ENCODE measurements at regions not wholly inside any gene's neighbourhood (a gene's known extent, or its start where the extent isn't known, plus 50 kb on each side); places are given as distances from the start of the nearest gene placed in this dataset.
"Not testable (repeated sequence)": the region's sequence is repeated elsewhere in the genome, so short reads cannot be mapped to it uniquely, and the experiment has no call there.

GRCh38 chr9:15058236-15058635 is 148.0 kb upstream of the FREM1 start:
- ChIA-PET POLR2A (no interaction called here), CTCF (no interaction called here), RAD21 (ENCODE audit: low non-redundant PET in 1 of 2, low total read pairs in 2 of 2, uncharacterized antibody in 2 of 2, unreplicated experiment in 2 of 2) (no interaction called here)
- Histone ChIP-seq H3K4me3 (replicated peaks in 1 of 2; ENCODE audit: low read depth in 1 of 2, low read length in 2 of 2) (no peak overlapping the region), H3K4me1 (ENCODE audit: control insufficient read depth in 1 of 2, insufficient read depth in 2 of 2, low read length in 2 of 2) (no peaks in the 10 kb centered on the region), H3K27ac (ENCODE audit: low read depth, low read length) (no peak overlapping the region), H3K36me3 (ENCODE audit: control insufficient read depth in 1 of 2, insufficient read depth in 2 of 2, low read length in 2 of 2) (no peaks in the 10 kb centered on the region), H3K9me3 (ENCODE audit: control insufficient read depth in 1 of 2, insufficient read depth in 1 of 2, low read depth in 1 of 2, low read length in 2 of 2) (no peaks in the 10 kb centered on the region), H3K79me2 (ENCODE audit: insufficient read depth, low read length) (no peaks in the 10 kb centered on the region), H3K9me2 (ENCODE audit: insufficient read depth) (no peaks in the 10 kb centered on the region), H4K20me1 (ENCODE audit: insufficient read depth) (no peaks in the 10 kb centered on the region), H3K27me3 (ENCODE audit: insufficient read depth, low read length) (peaks cover 8% of the 10 kb centered on the region), H3K4me2 (ENCODE audit: low read length) (no peak overlapping the region), H3K9ac (ENCODE audit: low read length) (no peak overlapping the region), H2AFZ (ENCODE audit: low read depth, low read length, poor library complexity, severe bottlenecking) (no peak overlapping the region)
- no peak for DNase-seq (ENCODE audit: low read depth, low spot score)
- ATAC-seq: no peak
- intact Hi-C loops (cut with micrococcal nuclease): loop anchor here (5.0 kb wide), 1 partner anchor 79 kb away; no protein-coding TSS in a partner anchor
- no peak for TF ChIP-seq ZBTB33 (IDR thresholded peaks at IDR 0.05; ENCODE audit: extremely low read depth, insufficient replicate concordance, low read length)
- no peak for TF ChIP-seq YY1 (IDR thresholded peaks at IDR 0.05; ENCODE audit: extremely low read depth, insufficient replicate concordance, low read depth, low read length)
- TF ChIP-seq ZNF274 (IDR thresholded peaks at IDR 0.05; ENCODE audit: low read depth, low read length): no peak
- no peak for TF ChIP-seq ATF3 (IDR thresholded peaks at IDR 0.05)
- no peak for TF ChIP-seq CEBPB (IDR thresholded peaks at IDR 0.05; ENCODE audit: low read depth)
- TF ChIP-seq, protein P1, sequence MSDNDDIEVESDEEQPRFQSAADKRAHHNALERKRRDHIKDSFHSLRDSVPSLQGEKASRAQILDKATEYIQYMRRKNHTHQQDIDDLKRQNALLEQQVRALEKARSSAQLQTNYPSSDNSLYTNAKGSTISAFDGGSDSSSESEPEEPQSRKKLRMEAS (IDR thresholded peaks at IDR 0.05): no peak
- TF ChIP-seq SP1 (IDR thresholded peaks at IDR 0.05; ENCODE audit: low read depth): no peak
- TF ChIP-seq TCF7L2 (IDR thresholded peaks at IDR 0.05; ENCODE audit: borderline replicate concordance, extremely low read depth, insufficient read depth, insufficient read length): no peak
- no peak for TF ChIP-seq JUND (IDR thresholded peaks at IDR 0.05)
- TF ChIP-seq EZH2 (IDR thresholded peaks at IDR 0.05): no peak
- TF ChIP-seq POLR2AphosphoS5 (IDR thresholded peaks at IDR 0.05; ENCODE audit: low read depth, low read length): no peak
- no peak for TF ChIP-seq SIN3A (IDR thresholded peaks at IDR 0.05; ENCODE audit: low read depth)
- TF ChIP-seq EZH2phosphoT487 (IDR thresholded peaks at IDR 0.05; ENCODE audit: borderline replicate concordance): no peak
- TF ChIP-seq, protein P2, sequence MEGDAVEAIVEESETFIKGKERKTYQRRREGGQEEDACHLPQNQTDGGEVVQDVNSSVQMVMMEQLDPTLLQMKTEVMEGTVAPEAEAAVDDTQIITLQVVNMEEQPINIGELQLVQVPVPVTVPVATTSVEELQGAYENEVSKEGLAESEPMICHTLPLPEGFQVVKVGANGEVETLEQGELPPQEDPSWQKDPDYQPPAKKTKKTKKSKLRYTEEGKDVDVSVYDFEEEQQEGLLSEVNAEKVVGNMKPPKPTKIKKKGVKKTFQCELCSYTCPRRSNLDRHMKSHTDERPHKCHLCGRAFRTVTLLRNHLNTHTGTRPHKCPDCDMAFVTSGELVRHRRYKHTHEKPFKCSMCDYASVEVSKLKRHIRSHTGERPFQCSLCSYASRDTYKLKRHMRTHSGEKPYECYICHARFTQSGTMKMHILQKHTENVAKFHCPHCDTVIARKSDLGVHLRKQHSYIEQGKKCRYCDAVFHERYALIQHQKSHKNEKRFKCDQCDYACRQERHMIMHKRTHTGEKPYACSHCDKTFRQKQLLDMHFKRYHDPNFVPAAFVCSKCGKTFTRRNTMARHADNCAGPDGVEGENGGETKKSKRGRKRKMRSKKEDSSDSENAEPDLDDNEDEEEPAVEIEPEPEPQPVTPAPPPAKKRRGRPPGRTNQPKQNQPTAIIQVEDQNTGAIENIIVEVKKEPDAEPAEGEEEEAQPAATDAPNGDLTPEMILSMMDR (IDR thresholded peaks at IDR 0.05 in 2 of 3, conservative IDR thresholded peaks at IDR 0.05 in 1 of 3; ENCODE audit: borderline replicate concordance in 1 of 3, insufficient read depth in 1 of 3, low read depth in 2 of 3, low read length in 2 of 3): no peak
- TF ChIP-seq ZFX (IDR thresholded peaks at IDR 0.05): no peak
- TF ChIP-seq ELF1 (IDR thresholded peaks at IDR 0.05; ENCODE audit: borderline replicate concordance, low read depth): no peak
- no peak for TF ChIP-seq EGR1 (IDR thresholded peaks at IDR 0.05; ENCODE audit: low read depth)
- BruUV-seq (replicated peaks): no TSS peak

DNA sequence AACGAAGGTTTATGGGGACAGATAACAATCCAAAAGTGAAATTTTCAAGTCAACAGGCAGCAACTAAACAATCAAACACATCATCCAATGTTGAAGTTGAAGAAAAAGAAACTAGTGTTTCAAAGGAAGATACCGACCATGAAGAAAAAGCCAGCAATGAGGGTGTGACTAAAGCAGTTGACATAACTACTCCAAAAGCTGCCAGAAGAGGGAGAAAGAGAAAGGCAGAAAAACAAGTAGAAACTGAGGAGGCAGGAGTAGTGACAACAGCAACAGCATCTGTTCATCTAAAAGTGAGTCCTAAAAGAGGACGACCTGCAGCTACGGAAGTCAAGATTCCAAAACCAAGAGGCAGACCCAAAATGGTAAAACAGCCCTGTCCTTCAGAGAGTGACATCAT is 145.1 kb upstream of the FREM1 start:
- H3K79me2 ChIP-seq (ENCODE audit: insufficient read depth, low read length); BruUV-seq (replicated peaks); DNase-seq (ENCODE audit: low read depth, low spot score); H3K9ac ChIP-seq (ENCODE audit: low read length); POLR2A ChIA-PET; ATAC-seq; H3K4me2 ChIP-seq (ENCODE audit: low read length); H3K27me3 ChIP-seq (ENCODE audit: insufficient read depth, low read length); H3K4me3 ChIP-seq (replicated peaks in 1 of 2; ENCODE audit: low read depth in 1 of 2, low read length in 2 of 2); RAD21 ChIA-PET (ENCODE audit: low non-redundant PET in 1 of 2, low total read pairs in 2 of 2, uncharacterized antibody in 2 of 2, unreplicated experiment in 2 of 2); H3K36me3 ChIP-seq (ENCODE audit: control insufficient read depth in 1 of 2, insufficient read depth in 2 of 2, low read length in 2 of 2); H3K27ac ChIP-seq (ENCODE audit: low read depth, low read length); H3K4me1 ChIP-seq (ENCODE audit: control insufficient read depth in 1 of 2, insufficient read depth in 2 of 2, low read length in 2 of 2); H4K20me1 ChIP-seq (ENCODE audit: insufficient read depth); H2AFZ ChIP-seq (ENCODE audit: low read depth, low read length, poor library complexity, severe bottlenecking); H3K9me3 ChIP-seq (ENCODE audit: control insufficient read depth in 1 of 2, insufficient read depth in 1 of 2, low read depth in 1 of 2, low read length in 2 of 2); H3K9me2 ChIP-seq (ENCODE audit: insufficient read depth); CTCF ChIA-PET: not testable (repeated sequence)
- intact Hi-C loops (cut with micrococcal nuclease): loop anchor here (5.0 kb wide), 1 partner anchor 82 kb away; no protein-coding TSS in a partner anchor

All from HCT116 (cell line).